NB4 (cell line): ENCODE measurements at regions not wholly inside any gene's neighbourhood (a gene's known extent, or its start where the extent isn't known, plus 50 kb on each side); places are given as distances from the start of the nearest gene placed in this dataset.

Source experiments
- CTCF ChIP-seq: IDR thresholded peaks from one replicate; pipeline ENCODE4 v1.5.1; 2012; ENCODE audit warnings: low read depth, low read length
- MYC ChIP-seq: IDR thresholded peaks from 2 replicates; pipeline ENCODE4 v1.6.1; 2011; ENCODE audit warnings: low read depth, low read length

GRCh38 chr4:63211375-63211774, 1197.9 kb downstream of the TECRL start:
- TF ChIP-seq CTCF = no peak
- TF ChIP-seq MYC = no peak
